HFF-Myc (cell line): ENCODE measurements at regions not wholly inside any gene's neighbourhood (a gene's known extent, or its start where the extent isn't known, plus 50 kb on each side); places are given as distances from the start of the nearest gene placed in this dataset.

Experiments used
- DNase-seq: peaks from one replicate; pipeline ENCODE4 v3.0.0-alpha.2; 2011; ENCODE audit warnings: low read depth; ENCODE audit errors: extremely low read depth
- H3K4me3 ChIP-seq: replicated peaks from 2 replicates; pipeline ENCODE4 v1.5.1; 2011; ENCODE audit warnings: low read depth, mild to moderate bottlenecking, control low read depth, low read length
- CTCF ChIP-seq: IDR thresholded peaks from 2 replicates; pipeline ENCODE4 v1.5.1; 2012; ENCODE audit warnings: mild to moderate bottlenecking, low read depth, low read length, control low read depth; ENCODE audit errors: missing control alignments

DNA sequence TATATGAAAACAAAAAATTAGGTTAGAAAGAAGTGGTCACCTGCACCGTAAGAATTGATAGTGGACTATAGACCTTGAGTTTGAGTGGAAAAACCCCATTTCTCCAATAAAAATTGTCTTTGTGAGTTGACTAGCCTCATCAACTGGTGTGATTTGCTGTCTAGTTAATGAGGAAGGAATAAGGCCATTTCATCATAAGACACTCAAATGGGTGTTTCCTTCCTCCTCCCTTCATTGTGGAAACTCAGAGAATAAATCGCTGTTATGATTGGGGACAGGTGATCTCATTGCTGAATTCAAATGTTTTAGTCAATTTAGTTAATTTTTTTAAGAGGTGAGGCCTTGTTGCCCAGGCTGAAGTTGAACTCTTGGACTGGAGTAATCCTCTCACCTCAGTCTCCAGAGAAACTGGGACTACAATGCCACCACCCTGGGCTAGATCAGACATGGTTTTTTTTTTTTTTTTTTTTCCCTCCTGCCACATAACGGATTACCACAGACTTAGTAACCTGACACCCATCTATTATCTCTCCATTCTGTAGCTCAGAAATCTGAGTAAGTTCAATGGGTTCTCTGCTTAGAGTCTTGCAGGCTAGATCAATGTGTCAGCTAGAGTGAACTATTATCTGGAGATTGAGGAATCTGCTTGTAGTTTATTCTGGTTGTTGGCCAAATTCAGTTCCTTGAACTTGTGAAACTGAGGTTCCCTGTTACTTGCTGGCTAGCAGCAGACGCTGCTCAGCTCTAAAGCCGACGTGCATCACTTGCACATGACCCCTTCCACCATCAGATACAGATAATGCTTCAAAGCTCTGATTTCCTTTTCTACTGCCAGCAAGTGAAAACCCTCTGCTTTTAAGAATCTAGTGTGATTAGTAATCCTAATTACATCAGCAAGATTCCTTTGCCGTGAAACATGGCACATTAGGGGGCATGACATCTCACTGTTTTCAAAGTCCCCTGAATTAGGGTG lies 663.8 kb upstream of the CDH9 start:
- DNase-seq = no peak
- TF ChIP-seq CTCF = no peak
- H3K4me3 ChIP-seq = no peak overlapping the region

DNA sequence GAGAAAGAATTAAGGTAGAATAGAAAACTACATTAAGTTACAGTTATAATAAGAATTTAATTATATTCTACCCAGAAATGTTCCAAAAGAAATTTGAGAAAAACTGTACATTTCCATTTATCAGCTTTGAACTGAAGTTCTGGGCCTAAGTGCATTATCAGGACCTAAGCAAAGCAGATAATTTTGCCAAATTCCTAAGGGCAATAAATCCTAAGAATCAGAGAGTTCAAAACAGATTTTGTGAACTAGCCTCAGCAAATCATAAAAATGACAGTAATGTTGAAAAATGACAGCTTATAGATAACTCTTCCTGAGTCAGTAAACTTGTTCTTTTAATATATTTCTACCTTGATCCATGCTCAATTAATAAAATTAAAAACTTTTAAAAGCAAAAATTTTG lies 662.1 kb upstream of the CDH9 start:
- DNase-seq = no peak
- H3K4me3 ChIP-seq = no peak overlapping the region
- no peak for TF ChIP-seq CTCF

GRCh38 chr5:27682600-27682999 lies 644.2 kb upstream of the CDH9 start:
- DNase-seq = no peak

DNA sequence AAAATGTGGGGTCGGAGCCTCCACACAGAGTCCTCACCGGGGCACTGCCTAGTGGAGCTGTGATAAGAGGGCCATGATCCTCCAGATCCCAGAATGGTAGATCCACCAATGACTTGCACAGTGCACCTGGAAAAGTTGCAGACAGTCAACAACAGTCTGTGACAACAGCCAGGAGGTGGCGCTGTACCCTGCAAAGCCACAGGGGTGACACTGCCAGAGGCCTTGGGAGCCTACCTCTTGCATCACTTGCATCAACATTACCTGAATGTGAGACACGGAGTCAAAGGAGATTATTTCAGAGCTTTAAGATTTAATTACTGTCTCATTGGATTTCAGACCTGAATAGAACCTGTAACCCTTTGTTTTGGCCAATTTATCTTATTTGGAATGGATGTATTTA lies 614.1 kb upstream of the CDH9 start:
- DNase-seq = no peak
- H3K4me3 ChIP-seq = no peak overlapping the region
- no peak for TF ChIP-seq CTCF

More at GRCh38 chr5:27682600-27682999, 644.2 kb upstream of the CDH9 start:
- H3K4me3 ChIP-seq = no peak overlapping the region
- TF ChIP-seq CTCF = no peak

DNA sequence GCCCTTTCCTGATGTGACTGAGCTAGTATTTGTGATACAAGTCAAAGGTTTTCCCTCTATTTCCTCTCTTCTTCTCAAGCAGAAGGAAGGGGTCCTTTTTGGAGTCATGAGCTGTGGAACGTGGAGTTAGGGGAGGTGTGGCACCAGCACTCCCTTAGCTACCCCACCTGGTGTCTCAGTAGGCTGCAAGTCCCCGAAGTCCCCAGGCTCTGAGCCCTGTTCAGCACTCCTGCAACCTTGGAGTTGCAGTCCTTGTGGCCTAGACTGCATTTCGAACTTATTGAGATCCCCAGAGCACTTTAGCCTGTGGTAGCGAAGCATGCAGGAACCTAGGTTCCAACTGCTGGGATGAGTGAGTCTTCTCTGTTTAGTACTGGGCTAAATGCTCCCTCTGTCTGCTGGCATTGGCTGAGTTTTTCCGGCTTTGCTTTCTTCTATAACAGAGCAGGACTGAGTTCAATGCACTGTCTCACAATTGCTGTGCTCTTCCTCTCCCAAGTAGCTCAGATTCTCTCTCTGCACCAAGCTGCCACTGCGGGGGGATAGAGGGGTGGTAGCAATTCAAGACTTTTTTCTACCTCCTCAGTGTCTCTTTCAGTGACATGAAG lies 600.7 kb upstream of the CDH9 start:
- no peak for DNase-seq
- no peak overlapping the region for H3K4me3 ChIP-seq
- no peak for TF ChIP-seq CTCF

DNA sequence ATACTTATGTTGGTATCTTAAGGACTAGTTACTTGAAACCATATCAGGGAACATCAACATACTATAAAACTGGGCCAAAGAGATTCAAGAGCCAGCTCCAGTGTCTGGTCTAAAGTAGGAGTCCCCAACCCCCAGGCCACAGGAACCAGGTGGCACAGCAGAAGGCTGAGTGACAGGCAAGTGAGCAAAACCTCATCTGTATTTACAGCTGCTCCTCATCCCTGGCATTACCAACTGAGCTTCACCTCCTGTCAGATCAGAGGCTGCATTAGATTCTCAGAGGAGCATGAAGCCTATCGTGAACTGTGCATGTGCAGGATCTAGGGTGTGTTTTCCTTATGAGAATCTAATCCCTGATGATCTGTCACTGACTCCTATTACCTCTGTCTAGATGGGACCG lies 581.6 kb upstream of the CDH9 start:
- TF ChIP-seq CTCF = no peak
- no peak for DNase-seq
- H3K4me3 ChIP-seq = no peak overlapping the region
